Keratinocyte (primary cell): ENCODE measurements at regions not wholly inside any gene's neighbourhood (a gene's known extent, or its start where the extent isn't known, plus 50 kb on each side); places are given as distances from the start of the nearest gene placed in this dataset.

ENCODE experiments used
- DNase-seq: peaks from one replicate; pipeline ENCODE4 v3.0.0-alpha.2; 2011; ENCODE audit warnings: low read depth, missing footprints, low spot score
- FAIRE-seq: peaks from 2 replicates; lab custom pipeline; 2011; peaks lifted over from hg19 to GRCh38; lab: Jason Lieb, UNC
- H2AFZ ChIP-seq: 2 replicates; pipeline ENCODE4 v1.6.0; 2012; ENCODE audit warnings: low read length, control low read depth, inconsistent platforms; ENCODE audit not compliant: control insufficient read depth
- H3K27ac ChIP-seq: 2 replicates; pipeline ENCODE4 v1.5.1; 2011; ENCODE audit warnings: low read length; ENCODE audit not compliant: control insufficient read depth, insufficient read depth
- H3K27me3 ChIP-seq: 3 replicates; pipeline ENCODE4 v1.6.0; 2011; ENCODE audit warnings: low read length; ENCODE audit not compliant: control insufficient read depth, insufficient read depth; ENCODE audit errors: extremely low read depth
- H3K36me3 ChIP-seq, 2 experiments: 2 replicates in 1 of 2; 3 replicates in 1 of 2; pipeline ENCODE4 v1.5.1; 2011; ENCODE audit warnings: low read length in 2 of 2, mild to moderate bottlenecking in 1 of 2; ENCODE audit not compliant: control insufficient read depth in 2 of 2, insufficient read depth in 2 of 2; ENCODE audit errors: extremely low read depth in 1 of 2
- H3K4me1 ChIP-seq: 3 replicates; pipeline ENCODE4 v1.5.1; 2011; ENCODE audit warnings: low read length; ENCODE audit not compliant: control insufficient read depth, insufficient read depth; ENCODE audit errors: extremely low read depth
- H3K4me2 ChIP-seq: 3 replicates; pipeline ENCODE4 v1.6.0; 2011; ENCODE audit warnings: low read depth, low read length; ENCODE audit not compliant: control insufficient read depth, insufficient read depth; ENCODE audit errors: extremely low read depth
- H3K4me3 ChIP-seq, 3 experiments: fragments of 200-600 bp in 1 of 3; sonication (generic) in 1 of 3; 2 replicates in 2 of 3; 3 replicates in 1 of 3; pipeline ENCODE4 v1.5.1; 2011 to 2016; ENCODE audit warnings: low read length in 3 of 3, mild to moderate bottlenecking in 3 of 3, control low read depth in 2 of 3, inconsistent platforms in 1 of 3, low read depth in 1 of 3, mixed read lengths in 1 of 3, mixed run types in 1 of 3, moderate library complexity in 1 of 3; ENCODE audit not compliant: control insufficient read depth in 2 of 3, insufficient read depth in 2 of 3; ENCODE audit errors: extremely low read depth in 1 of 3
- H3K79me2 ChIP-seq: 2 replicates; pipeline ENCODE4 v1.6.0; 2012; ENCODE audit warnings: low read length; ENCODE audit not compliant: control insufficient read depth, insufficient read depth
- H3K9ac ChIP-seq: 3 replicates; pipeline ENCODE4 v1.6.0; 2011; ENCODE audit warnings: low read length; ENCODE audit not compliant: control insufficient read depth, insufficient read depth; ENCODE audit errors: extremely low read depth
- H3K9me1 ChIP-seq: 3 replicates; pipeline ENCODE4 v1.6.0; 2011; ENCODE audit warnings: low read length; ENCODE audit not compliant: control insufficient read depth, insufficient read depth; ENCODE audit errors: extremely low read depth
- H3K9me3 ChIP-seq: 2 replicates; pipeline ENCODE4 v1.5.1; 2012; ENCODE audit warnings: low read depth, low read length; ENCODE audit not compliant: control insufficient read depth
- H4K20me1 ChIP-seq: 3 replicates; pipeline ENCODE4 v1.6.0; 2011; ENCODE audit warnings: low read length; ENCODE audit not compliant: control insufficient read depth, insufficient read depth; ENCODE audit errors: extremely low read depth
- CTCF ChIP-seq, 3 experiments: IDR thresholded peaks in 1 of 3; conservative IDR thresholded peaks in 1 of 3; optimal IDR thresholded peaks in 1 of 3; 2 replicates in 2 of 3; 3 replicates in 1 of 3; pipeline versions ENCODE3 to v1.5.1; 2011; ENCODE audit warnings: low read length in 3 of 3, mild to moderate bottlenecking in 3 of 3, moderate library complexity in 2 of 3, control low read depth in 1 of 3, inconsistent platforms in 1 of 3; ENCODE audit not compliant: insufficient read depth in 2 of 3; ENCODE audit errors: extremely low read depth in 1 of 3
- EZH2 ChIP-seq: IDR thresholded peaks from one replicate; pipeline ENCODE4 v1.6.1; 2012; ENCODE audit warnings: inconsistent platforms, mild to moderate bottlenecking, low read length, moderate library complexity
- dilution Hi-C: fragments of 300-500 bp; cut with MboI; formaldehyde crosslinking; loops from one replicate; pipeline ENCODE4 v1.7.0; 2020; ENCODE audit warnings: low sequenced_read_pairs; ENCODE audit not compliant: extremely low pct_ligation_motif_present

- FAIRE-seq (no peak), DNase-seq (no peak)
- Histone ChIP-seq H3K27ac (no peak overlapping the region), H3K79me2 (no peaks in the 10 kb centered on the region), H3K4me3 (no peak overlapping the region), H3K36me3 (no peaks in the 10 kb centered on the region), H3K9ac (no peak overlapping the region), H2AFZ (no peak overlapping the region), H3K4me1 (no peaks in the 10 kb centered on the region), H3K27me3 (no peaks in the 10 kb centered on the region), H3K4me2 (no peak overlapping the region), H3K9me1 (no peaks in the 10 kb centered on the region), H4K20me1 (no peaks in the 10 kb centered on the region), H3K9me3 (no peaks in the 10 kb centered on the region)
- dilution Hi-C loops, result no loop called here
- no peak for TF ChIP-seq CTCF (optimal IDR thresholded peaks at IDR 0.05 in 1 of 3, IDR thresholded peaks at IDR 0.05 in 1 of 3, conservative IDR thresholded peaks at IDR 0.05 in 1 of 3; ENCODE audit: extremely low read depth in 1 of 3, insufficient read depth in 2 of 3, low read length in 3 of 3)
- TF ChIP-seq EZH2, result no peak
These were observed 136.3 kb downstream of the HTR1A start for GRCh38 chr5:63825984-63826383.

DNA sequence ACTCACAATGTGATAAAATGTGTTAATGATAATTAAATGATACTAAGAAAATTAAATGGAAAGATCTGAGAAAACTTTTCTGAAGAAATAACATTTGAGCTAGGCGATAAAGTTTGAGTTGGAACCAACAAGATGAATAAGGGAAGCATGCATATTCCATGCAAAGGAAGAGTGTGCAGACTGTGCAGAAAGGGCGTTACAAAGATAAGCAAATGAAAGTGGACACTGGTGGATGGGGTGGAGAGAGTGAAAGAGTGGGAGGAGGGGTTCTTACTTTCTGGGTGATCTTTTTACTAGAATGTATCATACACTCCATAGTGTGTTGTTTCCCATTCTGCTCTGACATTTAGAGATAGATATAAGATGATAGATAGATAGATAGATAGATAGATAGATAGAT is 138.7 kb downstream of the HTR1A start:
- dilution Hi-C loops, result no loop called here
- Histone ChIP-seq H3K9me3 (no peaks in the 10 kb centered on the region), H3K9me1 (no peaks in the 10 kb centered on the region), H3K9ac (no peak overlapping the region), H2AFZ (no peak overlapping the region), H3K27me3 (no peaks in the 10 kb centered on the region), H3K36me3 (no peaks in the 10 kb centered on the region), H3K27ac (no peak overlapping the region), H3K4me3 (no peak overlapping the region), H4K20me1 (no peaks in the 10 kb centered on the region), H3K4me1 (no peaks in the 10 kb centered on the region), H3K79me2 (no peaks in the 10 kb centered on the region), H3K4me2 (no peak overlapping the region)
- no peak for DNase-seq
- no peak for TF ChIP-seq EZH2
- TF ChIP-seq CTCF (optimal IDR thresholded peaks at IDR 0.05 in 1 of 3, IDR thresholded peaks at IDR 0.05 in 1 of 3, conservative IDR thresholded peaks at IDR 0.05 in 1 of 3; ENCODE audit: extremely low read depth in 1 of 3, insufficient read depth in 2 of 3, low read length in 3 of 3), result no peak
- no peak for FAIRE-seq
